Transverse colon (tissue), 4 donors: ENCODE measurements at regions not wholly inside any gene's neighbourhood (a gene's known extent, or its start where the extent isn't known, plus 50 kb on each side); places are given as distances from the start of the nearest gene placed in this dataset.

ENCODE experiments used
- DNase-seq: peaks from one replicate; pipeline ENCODE4 v3.0.0-alpha.2; 2019
- H3K27ac ChIP-seq, 4 donors: fragments of 200-600 bp; sonication (generic); 2 replicates each; pipeline ENCODE4 v1.5.1; 2016 to 2018; ENCODE audit warnings: inconsistent platforms in 4 of 4
- H3K27me3 ChIP-seq: fragments of 200-600 bp; sonication (generic); 2 replicates; pipeline ENCODE4 v1.5.1; 2017; ENCODE audit warnings: inconsistent platforms
- H3K36me3 ChIP-seq, 4 donors: fragments of 200-600 bp; sonication (generic); 2 replicates each; pipeline ENCODE4 v1.5.1; 2017 to 2019; ENCODE audit warnings: inconsistent platforms in 4 of 4
- H3K4me1 ChIP-seq, 4 donors: fragments of 200-600 bp; sonication (generic); 2 replicates each; pipeline ENCODE4 v1.5.1; 2017 to 2020; ENCODE audit warnings: inconsistent platforms in 4 of 4
- H3K4me3 ChIP-seq, 4 donors: fragments of 200-600 bp; sonication (generic); 1 replicate in 1 of 4; 2 replicates in 3 of 4; pipeline versions ENCODE4 v1.5.1 to v1.6.1; 2017 to 2019; ENCODE audit warnings: inconsistent platforms in 4 of 4
- H3K9me3 ChIP-seq, 2 donors: fragments of 200-600 bp; sonication (generic); 2 replicates each; pipeline ENCODE4 v1.5.1; 2017 to 2019; ENCODE audit warnings: inconsistent platforms in 2 of 2
- CTCF ChIP-seq, 5 experiments: fragments of 200-600 bp in 3 of 5; fragments of 450-650 bp in 2 of 5; sonication (generic) in 3 of 5; IDR thresholded peaks; 1 replicate in 2 of 5; 2 replicates in 3 of 5; pipeline ENCODE4 v1.5.1; 2016 to 2017; ENCODE audit warnings: antibody characterized with exemption in 5 of 5, inconsistent platforms in 3 of 5, mild to moderate bottlenecking in 2 of 5, moderate library complexity in 1 of 5
- EP300 ChIP-seq: sonication (generic); formaldehyde crosslinking; IDR thresholded peaks from one replicate; pipeline ENCODE4 v1.6.1; 2017; ENCODE audit warnings: antibody characterized with exemption, low read depth
- POLR2A ChIP-seq: fragments of 450-650 bp; IDR thresholded peaks from one replicate; pipeline ENCODE4 v1.6.1; 2016; ENCODE audit warnings: antibody characterized with exemption, mild to moderate bottlenecking, moderate library complexity
- POLR2AphosphoS5 ChIP-seq, 3 donors: sonication (generic); formaldehyde crosslinking; IDR thresholded peaks; one replicate each; pipeline ENCODE4 v1.6.1; 2016; ENCODE audit warnings: antibody characterized with exemption in 3 of 3
- WGBS, 2 donors: methylation state at CpG; one replicate each; pipeline ENCODE4 v1.1.5; 2018; ENCODE audit warnings: low coverage in 1 of 2; 5-methylcytosine and 5-hydroxymethylcytosine counted together
- in situ Hi-C, 4 donors: fragments of 200-750 bp; cut with MboI; loops; one replicate each; pipeline versions ENCODE4 v1.15.0 to v1.15.1; 2017; ENCODE audit warnings: low sequenced_read_pairs in 3 of 4, low pct_ligation_motif_present in 1 of 4, low pct_unique_long_range_greater_than_20kb in 1 of 4
- intact Hi-C: fragments of 100-400 bp; cut with DNase I; formaldehyde crosslinking; loops from one replicate; pipeline ENCODE4 v1.15.1; 2023; ENCODE audit warnings: low total_unique reads

- H3K27me3 ChIP-seq = no peaks in the 10 kb centered on the region
- no peaks in the 10 kb centered on the region for H3K9me3 ChIP-seq
- H3K27ac ChIP-seq = no peak overlapping the region
- H3K4me1 ChIP-seq = no peaks in the 10 kb centered on the region
- no peak overlapping the region for H3K4me3 ChIP-seq
- H3K36me3 ChIP-seq = no peaks in the 10 kb centered on the region
- WGBS, 2 donors = 67 to 89% methylated on average over 3 of the region's 3 CpGs
- intact Hi-C loops (no loop called here), in situ Hi-C loops (no loop called here)
- DNase-seq = no peak
- TF ChIP-seq EP300 (no peak), POLR2AphosphoS5 (IDR thresholded peaks at IDR 0.05) (no peak), POLR2A (no peak), CTCF (IDR thresholded peaks at IDR 0.05) (no peak)
Measured at GRCh38 chr3:102299125-102299877, 135.5 kb upstream of the ZPLD1 start.

- Histone ChIP-seq H3K27me3 (no peaks in the 10 kb centered on the region), H3K9me3 (no peaks in the 10 kb centered on the region), H3K36me3 (no peaks in the 10 kb centered on the region), H3K4me1 (no peaks in the 10 kb centered on the region), H3K4me3 (no peak overlapping the region), H3K27ac (no peak overlapping the region)
- intact Hi-C loops = no loop called here
- WGBS, 2 donors = 52 to 70% methylated on average over 3 to 4 of the region's 4 CpGs
- DNase-seq = no peak
- in situ Hi-C loops = no loop called here
- TF ChIP-seq CTCF (IDR thresholded peaks at IDR 0.05) = no peak
- no peak for TF ChIP-seq POLR2AphosphoS5 (IDR thresholded peaks at IDR 0.05)
- TF ChIP-seq POLR2A = no peak
- TF ChIP-seq EP300 = no peak
Measured at GRCh38 chr3:102301155-102301880, 133.5 kb upstream of the ZPLD1 start.

- no peak overlapping the region for H3K27ac ChIP-seq
- no peak for TF ChIP-seq EP300
- no peak for TF ChIP-seq CTCF (IDR thresholded peaks at IDR 0.05)
- no peak for TF ChIP-seq POLR2A
- no peak for TF ChIP-seq POLR2AphosphoS5 (IDR thresholded peaks at IDR 0.05)
- intact Hi-C loops = no loop called here
- H3K4me3 ChIP-seq = no peak overlapping the region
- in situ Hi-C loops = no loop called here
- no peaks in the 10 kb centered on the region for H3K36me3 ChIP-seq
- no peaks in the 10 kb centered on the region for H3K27me3 ChIP-seq
- WGBS, 2 donors = 35 to 42% methylated on average over 2 of the region's 2 CpGs
- no peaks in the 10 kb centered on the region for H3K4me1 ChIP-seq
- no peak for DNase-seq
- H3K9me3 ChIP-seq = no peaks in the 10 kb centered on the region
Measured at GRCh38 chr3:102302020-102302419, 132.8 kb upstream of the ZPLD1 start.

- H3K4me1 ChIP-seq = no peaks in the 10 kb centered on the region
- H3K27ac ChIP-seq = no peak overlapping the region
- TF ChIP-seq POLR2A = no peak
- no peak for TF ChIP-seq POLR2AphosphoS5 (IDR thresholded peaks at IDR 0.05)
- no peak for TF ChIP-seq EP300
- TF ChIP-seq CTCF (IDR thresholded peaks at IDR 0.05) = no peak
- WGBS, 2 donors = 83 to 84% methylated on average over 3 of the region's 3 CpGs
- H3K9me3 ChIP-seq = no peaks in the 10 kb centered on the region
- H3K27me3 ChIP-seq = no peaks in the 10 kb centered on the region
- no peak overlapping the region for H3K4me3 ChIP-seq
- DNase-seq = no peak
- in situ Hi-C loops = no loop called here
- intact Hi-C loops = no loop called here
- no peaks in the 10 kb centered on the region for H3K36me3 ChIP-seq
Measured at GRCh38 chr3:102304550-102304949, 130.3 kb upstream of the ZPLD1 start.
